SU-DHL-6 (cell line): ENCODE measurements at regions not wholly inside any gene's neighbourhood (a gene's known extent, or its start where the extent isn't known, plus 50 kb on each side); places are given as distances from the start of the nearest gene placed in this dataset.

Source experiments
- H2AFZ ChIP-seq: fragments of 200-600 bp; sonication (generic); 2 replicates; pipeline ENCODE4 v1.6.1; 2014; ENCODE audit warnings: low read depth, mild to moderate bottlenecking, moderate library complexity, mixed read lengths, antibody characterized with exemption, low read length; ENCODE audit not compliant: severe bottlenecking
- H3F3A ChIP-seq: fragments of 200-600 bp; shearing (Covaris generic); 2 replicates; pipeline ENCODE4 v1.6.0; 2016; ENCODE audit warnings: antibody characterized with exemption, mild to moderate bottlenecking; ENCODE audit not compliant: insufficient read depth
- H3K27ac ChIP-seq: fragments of 200-600 bp; sonication (generic); 2 replicates; pipeline ENCODE4 v1.5.1; 2016; ENCODE audit warnings: low read depth, mild to moderate bottlenecking, low read length, moderate library complexity, mixed read lengths
- H3K27me3 ChIP-seq: fragments of 200-600 bp; sonication (generic), shearing (Covaris generic); 2 replicates; pipeline ENCODE4 v1.6.0; 2014; ENCODE audit warnings: mild to moderate bottlenecking, low read length
- H3K36me3 ChIP-seq: fragments of 200-600 bp; sonication (generic); 2 replicates; pipeline ENCODE4 v1.6.1; 2014; ENCODE audit warnings: mild to moderate bottlenecking, low read length, mixed read lengths
- H3K4me2 ChIP-seq: fragments of 300-600, 200-600 bp; shearing (Covaris generic), sonication (generic); 2 replicates; pipeline ENCODE4 v1.6.0; 2014; ENCODE audit warnings: low read length, low read depth, mild to moderate bottlenecking; ENCODE audit not compliant: poor library complexity, severe bottlenecking
- H3K4me3 ChIP-seq: fragments of 200-600 bp; sonication (generic); 2 replicates; pipeline ENCODE4 v1.5.1; 2014; ENCODE audit warnings: antibody characterized with exemption, low read length, mild to moderate bottlenecking, mixed read lengths; ENCODE audit not compliant: insufficient read depth, poor library complexity, severe bottlenecking
- H3K79me2 ChIP-seq: fragments of 200-600 bp; sonication (generic); 2 replicates; pipeline ENCODE4 v1.6.1; 2014; ENCODE audit warnings: mild to moderate bottlenecking, low read length, moderate library complexity; ENCODE audit not compliant: insufficient read depth
- H3K9ac ChIP-seq: fragments of 200-600 bp; sonication (generic); 2 replicates; pipeline ENCODE4 v1.7.0; 2014; ENCODE audit warnings: mild to moderate bottlenecking, low read length
- H3K9me2 ChIP-seq: fragments of 200-600 bp; sonication (generic); replicated peaks from 2 replicates; pipeline ENCODE4 v1.6.1; 2014; ENCODE audit warnings: low read length; ENCODE audit not compliant: insufficient read depth
- H3K9me3 ChIP-seq: fragments of 200-600 bp; sonication (generic); 2 replicates; pipeline ENCODE4 v1.6.1; 2014; ENCODE audit warnings: low read length, mixed read lengths; ENCODE audit not compliant: insufficient read depth
- H4K20me1 ChIP-seq: fragments of 200-600 bp; sonication (generic); 2 replicates; pipeline ENCODE4 v1.6.1; 2014; ENCODE audit warnings: low read depth, mild to moderate bottlenecking, antibody characterized with exemption, low read length, moderate library complexity, mixed read lengths
- EZH2phosphoT487 ChIP-seq: fragments of 200-600 bp; sonication (generic), shearing (Covaris generic); conservative IDR thresholded peaks from 2 replicates; pipeline ENCODE4 v1.6.1; 2018; ENCODE audit warnings: mild to moderate bottlenecking, antibody characterized with exemption, low read length, moderate library complexity, mixed read lengths
- TF ChIP-seq, protein P1 (sequence below): fragments of 200-600 bp; sonication (generic); IDR thresholded peaks from one replicate; pipeline ENCODE4 v1.5.1; 2017; ENCODE audit warnings: antibody characterized with exemption, mild to moderate bottlenecking, low read length, moderate library complexity; ENCODE audit not compliant: insufficient read depth, poor library complexity, severe bottlenecking

DNA sequence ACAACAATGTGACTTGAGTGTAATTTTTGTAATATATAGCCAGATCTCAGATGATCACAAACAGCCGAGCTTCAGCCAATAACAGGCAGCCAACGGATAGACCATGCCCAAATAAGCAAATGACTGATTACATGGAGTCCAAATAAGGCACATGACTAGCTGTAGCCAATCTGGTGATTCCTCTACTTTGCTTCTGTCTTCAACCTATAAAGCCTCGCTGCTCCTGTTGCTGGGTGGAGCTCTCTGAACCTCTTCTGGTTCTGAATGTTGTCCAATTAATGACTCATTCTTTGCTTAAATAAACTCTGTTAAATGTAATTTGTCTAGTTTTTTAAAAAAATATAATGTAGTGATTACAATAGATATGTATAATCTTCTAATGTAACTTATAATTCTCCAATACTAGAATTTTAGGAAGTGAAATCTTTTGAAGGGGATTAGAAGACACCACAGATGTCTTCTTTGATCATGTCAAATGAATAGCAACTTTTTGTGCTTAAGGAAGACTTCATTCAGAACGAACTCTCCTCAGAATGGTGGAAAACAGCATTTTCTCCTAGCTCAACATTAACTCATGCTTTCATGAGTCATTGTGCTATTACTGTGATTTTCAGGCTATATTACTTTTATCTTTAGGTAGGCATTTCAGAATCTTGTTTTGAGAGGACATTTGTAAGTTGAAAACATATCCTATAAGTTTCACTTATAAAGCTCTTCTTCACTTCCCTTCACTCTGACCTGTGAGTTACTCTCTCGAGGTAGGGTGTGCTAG, 857.8 kb upstream of the B3GALT2 start:
- no peak overlapping the region for H3K4me2 ChIP-seq
- H3K27ac ChIP-seq = no peak overlapping the region
- no peaks in the 10 kb centered on the region for H3K79me2 ChIP-seq
- TF ChIP-seq, protein P1, sequence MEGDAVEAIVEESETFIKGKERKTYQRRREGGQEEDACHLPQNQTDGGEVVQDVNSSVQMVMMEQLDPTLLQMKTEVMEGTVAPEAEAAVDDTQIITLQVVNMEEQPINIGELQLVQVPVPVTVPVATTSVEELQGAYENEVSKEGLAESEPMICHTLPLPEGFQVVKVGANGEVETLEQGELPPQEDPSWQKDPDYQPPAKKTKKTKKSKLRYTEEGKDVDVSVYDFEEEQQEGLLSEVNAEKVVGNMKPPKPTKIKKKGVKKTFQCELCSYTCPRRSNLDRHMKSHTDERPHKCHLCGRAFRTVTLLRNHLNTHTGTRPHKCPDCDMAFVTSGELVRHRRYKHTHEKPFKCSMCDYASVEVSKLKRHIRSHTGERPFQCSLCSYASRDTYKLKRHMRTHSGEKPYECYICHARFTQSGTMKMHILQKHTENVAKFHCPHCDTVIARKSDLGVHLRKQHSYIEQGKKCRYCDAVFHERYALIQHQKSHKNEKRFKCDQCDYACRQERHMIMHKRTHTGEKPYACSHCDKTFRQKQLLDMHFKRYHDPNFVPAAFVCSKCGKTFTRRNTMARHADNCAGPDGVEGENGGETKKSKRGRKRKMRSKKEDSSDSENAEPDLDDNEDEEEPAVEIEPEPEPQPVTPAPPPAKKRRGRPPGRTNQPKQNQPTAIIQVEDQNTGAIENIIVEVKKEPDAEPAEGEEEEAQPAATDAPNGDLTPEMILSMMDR = no peak
- no peak for TF ChIP-seq EZH2phosphoT487
- H2AFZ ChIP-seq = peak overlapping the region; percentile 69
- H3K9me3 ChIP-seq = no peaks in the 10 kb centered on the region
- no peaks in the 10 kb centered on the region for H4K20me1 ChIP-seq
- no peaks in the 10 kb centered on the region for H3F3A ChIP-seq
- no peak overlapping the region for H3K4me3 ChIP-seq
- H3K27me3 ChIP-seq = no peaks in the 10 kb centered on the region
- H3K9me2 ChIP-seq = no peaks in the 10 kb centered on the region
- no peaks in the 10 kb centered on the region for H3K36me3 ChIP-seq
- no peak overlapping the region for H3K9ac ChIP-seq

GRCh38 chr1:194042736-194043135, 856.3 kb upstream of the B3GALT2 start:
- Histone ChIP-seq H4K20me1 (no peaks in the 10 kb centered on the region), H3K4me3 (no peak overlapping the region), H3K79me2 (no peaks in the 10 kb centered on the region), H3K9me2 (no peaks in the 10 kb centered on the region), H3K27me3 (no peaks in the 10 kb centered on the region), H3K9ac (no peak overlapping the region), H3F3A (no peaks in the 10 kb centered on the region), H3K4me2 (no peak overlapping the region), H2AFZ (no peak overlapping the region), H3K36me3 (no peaks in the 10 kb centered on the region), H3K9me3 (no peaks in the 10 kb centered on the region), H3K27ac (no peak overlapping the region)
- TF ChIP-seq, protein P1 = no peak

DNA sequence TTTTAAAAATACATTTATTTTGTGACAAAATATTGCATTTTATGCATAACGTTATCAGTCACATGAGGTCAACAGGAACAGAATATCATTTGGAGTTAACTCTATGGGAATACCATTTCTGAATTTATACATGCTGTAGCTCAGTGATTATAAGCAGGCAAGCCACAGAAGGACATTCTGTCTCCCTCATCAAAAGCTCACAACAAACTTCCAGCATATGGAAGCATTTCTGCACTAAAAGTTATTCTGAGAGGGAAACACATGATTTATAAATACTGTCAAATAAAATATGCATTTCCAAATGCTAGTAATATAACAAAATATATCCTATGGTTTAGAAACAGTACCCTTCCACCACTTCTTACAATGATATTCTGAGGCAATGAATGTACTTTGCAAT, 854.1 kb upstream of the B3GALT2 start:
- Histone ChIP-seq H3K27ac (no peak overlapping the region), H3K9ac (no peak overlapping the region), H3K9me2 (no peaks in the 10 kb centered on the region), H4K20me1 (no peaks in the 10 kb centered on the region), H3K9me3 (no peaks in the 10 kb centered on the region), H3K79me2 (no peaks in the 10 kb centered on the region), H2AFZ (peak overlapping the region; percentile 31), H3K27me3 (no peaks in the 10 kb centered on the region), H3F3A (no peaks in the 10 kb centered on the region), H3K4me2 (no peak overlapping the region), H3K4me3 (no peak overlapping the region), H3K36me3 (no peaks in the 10 kb centered on the region)
- no peak for TF ChIP-seq EZH2phosphoT487
- TF ChIP-seq, protein P1 = no peak
